Amygdala (tissue), 56 donors: ENCODE measurements at regions not wholly inside any gene's neighbourhood (a gene's known extent, or its start where the extent isn't known, plus 50 kb on each side); places are given as distances from the start of the nearest gene placed in this dataset.

Experiments
- DNase-seq, 56 donors: peaks; one replicate each; lab custom pipeline; 2025; lab: John Stamatoyannopoulos, UW

DNA sequence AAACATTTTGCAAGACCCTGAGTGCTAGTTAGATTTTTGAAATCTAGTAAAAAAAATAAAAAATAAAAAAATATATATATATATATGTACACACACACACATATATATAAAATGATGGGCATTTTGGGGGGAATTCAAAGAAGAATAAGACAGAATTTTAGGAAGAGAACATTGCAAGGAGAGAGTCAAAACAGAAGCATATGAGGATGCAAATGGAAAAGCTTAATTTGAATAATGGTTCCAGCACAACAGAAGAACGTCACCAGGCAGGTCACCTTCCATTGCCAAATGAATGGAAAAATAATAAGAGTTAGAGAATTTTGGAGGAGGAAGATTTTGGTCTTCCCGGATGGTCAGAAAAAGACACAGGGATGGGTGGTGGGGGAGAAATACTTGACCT lies 1097.2 kb downstream of the BCL11A start:
- DNase-seq = no peak

DNA sequence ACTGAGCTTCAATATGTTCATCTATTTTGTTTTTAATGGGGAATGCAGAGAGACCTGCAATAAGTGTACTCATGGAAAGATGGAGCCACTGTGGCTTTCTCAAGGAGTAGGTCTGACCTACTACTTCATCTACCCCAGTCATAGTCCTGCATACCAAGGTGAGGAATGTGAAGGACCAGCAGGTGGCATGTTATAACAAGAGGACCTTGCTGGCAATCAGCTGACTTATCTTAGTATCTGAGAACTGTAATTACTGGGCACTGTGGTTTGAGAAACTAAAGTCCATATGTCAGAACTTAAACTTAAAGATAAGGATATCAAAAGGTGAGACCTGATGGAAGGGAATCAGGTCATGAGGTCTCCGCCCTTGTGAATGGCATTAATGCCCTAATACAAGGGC lies 1104.2 kb downstream of the BCL11A start:
- no peak for DNase-seq

DNA sequence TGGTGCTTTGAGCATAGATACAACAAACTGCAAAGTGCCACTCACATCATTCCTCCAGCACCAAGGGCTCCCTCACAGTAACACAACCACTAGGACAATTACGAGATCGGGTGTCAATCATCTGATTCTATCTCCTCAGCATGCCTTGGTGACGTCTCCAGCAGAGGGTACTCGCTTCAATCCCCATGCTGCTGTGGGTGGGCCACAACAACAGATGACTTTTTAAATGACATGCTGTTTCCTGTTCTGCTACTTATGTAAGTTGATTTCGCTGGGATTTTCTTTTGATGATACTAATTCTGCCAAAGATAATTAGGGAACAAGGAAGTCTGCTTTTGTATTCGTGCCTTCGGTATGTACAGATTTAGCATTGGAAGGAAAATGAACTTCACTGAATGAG lies 1113.0 kb downstream of the BCL11A start:
- no peak for DNase-seq

DNA sequence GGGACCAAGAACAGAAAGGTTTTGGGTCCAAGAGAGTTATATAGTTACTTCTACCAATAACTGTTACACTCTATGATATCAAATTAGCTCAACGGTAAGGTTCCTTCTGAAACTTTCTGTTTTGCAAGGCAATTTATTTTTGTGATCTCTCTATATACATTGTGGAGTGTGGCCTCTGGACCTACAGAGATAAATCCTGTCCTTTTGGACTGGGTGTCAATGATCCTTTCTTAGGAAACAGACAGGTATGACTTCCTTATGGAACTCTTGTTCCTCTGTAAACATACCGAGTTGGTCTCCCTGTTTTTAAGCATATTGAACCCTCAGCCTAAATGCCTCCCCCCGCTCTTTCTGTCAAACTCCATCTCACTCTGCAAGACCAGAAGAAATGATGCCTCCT lies 1117.8 kb downstream of the BCL11A start:
- no peak for DNase-seq

DNA sequence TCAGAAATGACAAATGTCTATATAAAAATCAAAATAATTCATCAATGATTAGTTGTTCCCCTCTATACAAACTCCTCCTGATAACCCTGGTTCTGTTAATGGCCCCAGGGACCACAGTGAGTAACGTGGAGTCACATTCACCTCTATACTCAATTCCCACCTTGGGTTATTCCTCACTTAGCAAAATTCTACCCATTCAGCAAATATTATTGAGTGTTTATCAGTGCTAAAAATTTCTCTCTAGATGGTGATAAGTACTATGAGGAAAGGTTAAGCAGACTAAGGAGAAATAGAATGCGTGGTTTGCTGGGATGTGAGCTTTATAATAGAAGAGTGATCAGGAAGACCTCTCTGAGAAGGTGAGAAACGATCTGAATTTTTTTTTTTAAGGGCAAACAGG lies 1124.5 kb downstream of the BCL11A start:
- no peak for DNase-seq

DNA sequence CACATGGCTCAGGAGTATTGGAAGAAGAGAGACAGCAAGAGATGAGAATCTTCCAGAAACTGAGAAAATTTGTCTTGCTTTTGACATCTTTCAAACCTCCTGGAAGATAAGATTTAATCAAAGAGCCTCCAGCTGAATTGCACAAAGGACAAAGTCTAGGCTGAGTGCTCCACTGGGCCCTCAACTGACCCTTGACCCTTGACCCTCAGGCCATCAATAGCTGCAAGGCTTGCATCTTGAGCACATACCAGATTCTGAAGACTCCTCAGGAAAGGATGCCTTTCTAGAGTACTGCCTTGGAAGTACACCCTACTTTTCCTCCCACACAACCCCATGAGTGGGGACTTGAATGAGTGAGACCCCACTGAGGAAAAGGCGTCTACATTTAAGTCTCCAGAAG lies 1125.5 kb downstream of the BCL11A start:
- DNase-seq = no peak

- no peak for DNase-seq
Measured at GRCh38 chr2:59425247-59425646, 1128.2 kb downstream of the BCL11A start.

GRCh38 chr2:59413751-59414570 lies 1139.5 kb downstream of the BCL11A start:
- no peak for DNase-seq

DNA sequence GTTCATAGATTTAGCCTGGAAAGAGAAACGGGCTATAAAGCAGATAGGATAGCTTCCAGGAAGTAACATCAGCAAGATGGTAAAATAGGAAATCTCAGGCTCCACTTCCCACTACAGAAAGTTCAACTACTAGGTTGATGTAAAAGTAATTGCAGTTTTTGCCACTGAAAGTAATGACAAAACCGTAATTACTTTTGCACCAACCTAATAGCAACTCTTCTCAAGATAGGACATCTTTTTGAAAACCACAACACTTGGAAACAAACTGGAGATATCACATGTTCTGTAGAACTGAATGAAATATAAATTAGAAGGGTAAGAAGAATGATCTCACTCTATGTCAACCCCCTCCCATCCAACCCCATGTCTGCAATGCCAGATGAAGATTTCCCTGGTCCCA lies 1154.3 kb downstream of the BCL11A start:
- DNase-seq = no peak

GRCh38 chr2:59398081-59398480 lies 1155.4 kb downstream of the BCL11A start:
- DNase-seq = no peak

GRCh38 chr2:59395119-59395518 lies 1154.0 kb upstream of the FANCL start:
- DNase-seq = no peak

- DNase-seq = no peak
Measured at GRCh38 chr2:59391896-59392295, 1150.8 kb upstream of the FANCL start.

- DNase-seq = no peak
Measured at GRCh38 chr2:59390581-59390980, 1149.5 kb upstream of the FANCL start.

DNA sequence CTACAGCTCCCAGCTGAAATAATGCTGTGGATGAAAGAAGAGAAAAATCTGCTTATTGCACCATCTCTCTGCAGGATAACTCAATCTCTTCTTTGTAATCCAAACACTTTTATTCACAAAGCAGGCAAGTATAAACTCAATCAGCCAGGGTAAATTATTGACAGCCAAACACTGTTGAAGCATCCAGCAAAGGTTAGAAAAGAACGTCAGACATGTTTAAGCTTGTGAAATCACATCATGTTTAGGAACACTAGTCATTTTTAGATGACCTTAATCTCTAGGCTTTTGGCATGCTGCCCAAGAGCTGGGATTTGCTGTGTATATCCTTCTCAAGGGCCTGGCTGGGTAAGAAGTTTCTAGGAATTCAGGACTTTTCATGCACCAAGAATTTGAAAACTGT lies 1148.1 kb upstream of the FANCL start:
- DNase-seq = no peak

DNA sequence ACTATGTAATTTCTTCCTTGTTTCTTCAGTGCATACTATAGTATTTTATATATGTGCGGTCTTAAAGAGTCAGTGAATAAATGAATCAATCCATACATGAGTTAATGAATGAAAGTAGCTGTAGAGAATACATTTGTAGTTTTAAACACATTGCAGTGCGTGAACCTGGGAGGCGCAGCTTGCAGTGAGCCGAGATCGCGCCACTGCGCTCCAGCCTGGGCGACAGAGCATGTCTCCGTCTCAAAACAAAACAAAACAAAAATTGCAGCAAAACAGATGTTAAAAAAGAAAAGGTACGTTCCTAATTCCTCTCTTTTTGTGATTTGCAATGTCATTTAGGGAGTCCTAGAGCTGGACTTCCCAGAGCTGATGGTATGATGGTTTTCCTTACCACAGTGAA lies 1144.8 kb upstream of the FANCL start:
- no peak for DNase-seq

DNA sequence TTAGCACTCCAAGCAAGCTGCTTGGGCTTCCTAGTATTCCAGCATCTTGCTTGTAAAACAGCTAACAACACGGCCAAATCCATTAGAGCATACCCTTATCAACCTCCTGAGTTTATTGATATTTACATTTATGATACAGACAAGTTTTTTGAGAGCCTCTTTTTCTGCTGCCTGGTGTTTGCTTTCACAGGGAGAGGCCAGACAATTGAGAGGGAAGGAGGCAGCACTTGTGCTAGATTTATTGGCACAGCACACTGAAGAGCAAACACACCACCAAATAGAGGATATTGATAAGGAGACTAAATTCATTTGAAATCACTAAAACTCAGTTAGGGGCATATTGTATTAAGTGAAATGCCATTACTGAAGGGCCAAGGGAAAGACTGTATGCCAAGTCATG lies 1142.3 kb upstream of the FANCL start:
- no peak for DNase-seq

- no peak for DNase-seq
Measured at GRCh38 chr2:59378127-59378526, 1137.0 kb upstream of the FANCL start.

- DNase-seq = no peak
Measured at GRCh38 chr2:59366288-59366687, 1125.2 kb upstream of the FANCL start.

GRCh38 chr2:59354498-59354897 lies 1113.4 kb upstream of the FANCL start:
- no peak for DNase-seq

DNA sequence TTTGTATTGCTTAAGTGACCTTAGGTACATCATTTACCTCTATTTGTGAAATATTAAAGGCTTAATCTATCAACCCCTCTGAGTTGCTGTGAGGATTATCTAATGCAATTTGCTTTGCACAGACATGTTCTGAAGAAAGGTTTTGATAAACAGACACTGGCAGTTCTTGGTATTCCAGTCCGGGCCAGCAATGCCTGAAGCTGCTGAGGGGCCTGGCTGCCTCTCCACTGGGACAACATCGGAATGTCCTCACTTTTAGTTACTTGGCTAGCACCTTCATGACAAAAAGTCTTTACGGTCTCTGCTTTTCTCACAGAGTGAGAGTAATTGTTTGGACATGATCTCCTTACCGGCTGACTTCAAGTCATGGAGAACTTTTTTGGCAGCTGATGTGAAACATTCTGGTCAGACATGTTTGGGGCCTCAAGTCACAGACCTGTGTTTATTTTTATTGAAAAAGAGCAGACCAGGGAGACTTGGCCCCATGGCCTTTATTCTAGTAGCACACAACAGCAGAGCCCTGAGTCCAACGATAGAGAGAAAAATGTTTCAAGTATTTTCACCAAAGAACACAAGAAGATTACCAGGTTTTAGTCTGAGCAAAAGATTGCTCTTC lies 1112.3 kb upstream of the FANCL start:
- no peak for DNase-seq

- DNase-seq = no peak
Measured at GRCh38 chr2:59342166-59342565, 1101.0 kb upstream of the FANCL start.

DNA sequence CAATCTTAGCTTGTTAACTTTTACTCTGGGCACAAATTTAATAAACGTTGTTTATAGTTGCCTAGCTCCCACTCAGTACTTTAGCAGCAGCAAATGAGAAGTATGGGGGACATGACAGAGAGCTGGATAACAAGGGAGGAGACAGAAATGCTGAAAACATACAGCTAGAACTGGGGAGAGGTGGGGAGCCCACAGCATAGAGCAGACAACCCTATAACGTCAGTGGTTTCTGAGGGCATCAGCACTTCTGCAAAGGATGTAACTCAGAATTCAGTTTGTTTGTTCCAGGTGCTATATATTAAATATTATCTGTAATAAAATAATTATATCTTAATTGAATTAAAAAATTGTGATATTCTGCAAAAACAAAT lies 1098.7 kb upstream of the FANCL start:
- no peak for DNase-seq
